Right forelimb (tissue), 1 donor: ENCODE measurements at regions not wholly inside any gene's neighbourhood (a gene's known extent, or its start where the extent isn't known, plus 50 kb on each side); places are given as distances from the start of the nearest gene placed in this dataset.

Experiments
- DNase-seq: peaks from one replicate; pipeline ENCODE4 v3.0.0-alpha.2; 2018

GRCh38 chr9:134590240-134591081 lies 51.1 kb upstream of the COL5A1 start:
- peak; percentile 39 for DNase-seq

GRCh38 chr9:134591082-134591571 lies 50.5 kb upstream of the COL5A1 start:
- peak; percentile 49 for DNase-seq

GRCh38 chr9:134591573-134591981 lies 50.0 kb upstream of the COL5A1 start:
- no peak for DNase-seq
